GM12801 (cell line): ENCODE measurements at regions not wholly inside any gene's neighbourhood (a gene's known extent, or its start where the extent isn't known, plus 50 kb on each side); places are given as distances from the start of the nearest gene placed in this dataset.

Experiments
- TF ChIP-seq, protein P1 (sequence below): IDR thresholded peaks from one replicate; pipeline ENCODE4 v1.5.1; 2011; ENCODE audit warnings: control low read depth; ENCODE audit not compliant: insufficient read length; ENCODE audit errors: extremely low read depth

GRCh38 chr6:27759930-27760329 is 152.3 kb downstream of the OR2B2 start:
- TF ChIP-seq, protein P1, sequence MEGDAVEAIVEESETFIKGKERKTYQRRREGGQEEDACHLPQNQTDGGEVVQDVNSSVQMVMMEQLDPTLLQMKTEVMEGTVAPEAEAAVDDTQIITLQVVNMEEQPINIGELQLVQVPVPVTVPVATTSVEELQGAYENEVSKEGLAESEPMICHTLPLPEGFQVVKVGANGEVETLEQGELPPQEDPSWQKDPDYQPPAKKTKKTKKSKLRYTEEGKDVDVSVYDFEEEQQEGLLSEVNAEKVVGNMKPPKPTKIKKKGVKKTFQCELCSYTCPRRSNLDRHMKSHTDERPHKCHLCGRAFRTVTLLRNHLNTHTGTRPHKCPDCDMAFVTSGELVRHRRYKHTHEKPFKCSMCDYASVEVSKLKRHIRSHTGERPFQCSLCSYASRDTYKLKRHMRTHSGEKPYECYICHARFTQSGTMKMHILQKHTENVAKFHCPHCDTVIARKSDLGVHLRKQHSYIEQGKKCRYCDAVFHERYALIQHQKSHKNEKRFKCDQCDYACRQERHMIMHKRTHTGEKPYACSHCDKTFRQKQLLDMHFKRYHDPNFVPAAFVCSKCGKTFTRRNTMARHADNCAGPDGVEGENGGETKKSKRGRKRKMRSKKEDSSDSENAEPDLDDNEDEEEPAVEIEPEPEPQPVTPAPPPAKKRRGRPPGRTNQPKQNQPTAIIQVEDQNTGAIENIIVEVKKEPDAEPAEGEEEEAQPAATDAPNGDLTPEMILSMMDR, result no peak

DNA sequence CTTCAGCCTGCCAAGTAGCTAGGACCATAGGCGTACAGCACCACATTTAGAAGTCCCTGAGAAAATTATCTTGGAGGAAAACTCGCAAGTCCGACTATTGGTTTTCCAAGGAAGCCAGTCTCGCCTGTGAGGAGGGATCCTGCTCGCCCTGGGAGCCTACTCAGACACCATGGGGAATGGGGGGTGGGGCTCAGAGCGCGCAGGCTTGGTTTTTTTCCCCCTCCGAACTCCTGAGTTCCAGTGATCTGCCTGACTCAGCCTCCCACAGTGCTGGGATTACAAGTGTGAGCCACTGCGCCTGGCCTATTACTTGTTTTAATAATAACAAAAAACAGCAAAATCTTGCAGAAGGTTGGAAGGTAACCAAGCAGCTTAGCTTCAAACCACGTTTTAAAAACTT is 153.7 kb downstream of the OR2B2 start:
- TF ChIP-seq, protein P1, result no peak

- TF ChIP-seq, protein P1, result no peak
Observed at GRCh38 chr6:27757307-27757706, 154.9 kb downstream of the OR2B2 start.

DNA sequence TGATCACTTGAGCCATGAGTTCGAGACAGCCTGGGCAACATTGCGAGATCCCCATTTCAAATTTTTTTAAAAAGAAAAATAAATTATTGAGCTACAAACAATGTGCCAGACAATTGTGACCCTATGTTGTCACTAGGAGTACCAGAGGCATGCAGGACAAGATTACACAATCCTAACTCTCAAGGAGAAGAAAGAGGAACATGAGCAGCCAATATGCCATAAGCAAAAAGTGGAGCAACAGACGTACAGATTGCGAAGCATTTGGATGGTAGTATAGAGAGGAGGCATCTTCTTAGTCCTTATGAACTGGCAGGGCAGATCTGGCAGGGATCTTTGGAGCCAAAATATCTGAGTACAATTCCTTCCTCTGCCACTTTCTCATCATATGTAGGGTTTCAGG is 156.4 kb downstream of the OR2B2 start:
- TF ChIP-seq, protein P1, result no peak

- TF ChIP-seq, protein P1, result no peak
Observed at GRCh38 chr6:27754408-27754782, 157.8 kb downstream of the OR2B2 start.

GRCh38 chr6:27753668-27754407 is 158.4 kb downstream of the OR2B2 start:
- TF ChIP-seq, protein P1, result no peak

DNA sequence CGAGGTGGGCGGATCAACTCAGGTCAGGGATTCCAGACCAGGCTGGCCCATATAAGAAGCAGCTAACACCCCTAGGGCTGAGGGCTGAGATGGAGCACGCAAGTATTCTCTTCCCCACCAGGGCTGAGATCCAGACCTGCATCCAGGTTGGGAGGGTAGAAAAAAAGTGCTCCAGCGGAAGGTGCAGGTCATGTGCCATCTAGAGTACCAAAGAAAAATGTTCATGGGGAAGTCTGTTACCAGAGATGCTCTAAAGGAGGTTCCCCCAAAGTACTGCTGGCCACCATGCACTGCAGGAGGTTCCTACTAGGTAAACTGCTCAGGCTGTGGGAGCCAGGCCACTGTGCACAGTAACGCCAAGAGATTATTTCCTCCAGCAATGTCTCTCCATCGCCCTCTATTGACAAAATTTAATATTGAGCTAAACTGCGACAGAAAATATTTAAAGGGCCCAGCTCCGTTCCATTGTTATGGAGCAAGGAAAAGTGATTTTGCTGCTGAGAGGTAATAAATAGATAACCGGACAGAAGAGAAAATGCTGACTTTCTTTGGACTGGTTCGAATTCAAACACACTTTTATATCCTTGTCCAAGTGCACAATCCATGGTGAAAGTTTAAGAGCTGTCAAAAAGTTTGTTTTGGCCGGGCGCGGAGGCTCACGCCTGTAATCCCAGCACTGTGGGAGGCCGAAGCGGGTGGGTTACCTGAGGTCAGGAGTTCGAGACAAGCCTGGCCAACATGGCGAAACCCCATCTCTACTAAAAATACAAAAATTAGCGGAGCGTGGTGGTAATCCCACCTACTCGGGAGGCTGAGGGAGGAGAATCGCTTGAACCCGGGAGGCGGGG is 159.9 kb downstream of the OR2B2 start:
- TF ChIP-seq, protein P1, result no peak
